IMR-90 (cell line): ENCODE measurements at regions not wholly inside any gene's neighbourhood (a gene's known extent, or its start where the extent isn't known, plus 50 kb on each side); places are given as distances from the start of the nearest gene placed in this dataset.
"Not testable (repeated sequence)": the region's sequence is repeated elsewhere in the genome, so short reads cannot be mapped to it uniquely, and the experiment has no call there.

Source experiments
- ATAC-seq: fragments of 200-7000 bp; cut with Tn5 transposase; 2 replicates; pipeline ENCODE4 v1.9.1; 2020; ENCODE audit warnings: low read depth, mild to moderate bottlenecking, moderate library complexity
- BruUV-seq: library from RNA; stranded (reverse); fragments of 400-500 nt; replicated peaks from 2 replicates; lab custom pipeline; 2021; lab: Mats Ljungman, UMichigan
- CTCF ChIA-PET: fragments of 300-600 bp; formaldehyde crosslinking; extraction: SDS; loops from one replicate; lab custom pipeline; 2021; ENCODE audit warnings: antibody characterized with exemption; lab: Yijun Ruan, JAX
- POLR2A ChIA-PET: fragments of 300-600 bp; sonication (Branson Sonifier 250); formaldehyde crosslinking; loops from one replicate; lab custom pipeline; 2022; ENCODE audit warnings: antibody characterized with exemption; ENCODE audit not compliant: unreplicated experiment; lab: Charles Lee
- DNase-seq: peaks from one replicate; pipeline ENCODE4 v3.0.0; 2013
- H2AFZ ChIP-seq: replicated peaks from 2 replicates; pipeline ENCODE3; 2013; ENCODE audit warnings: low read length, mild to moderate bottlenecking; ENCODE audit not compliant: poor library complexity
- H2AK5ac ChIP-seq: 2 replicates; pipeline ENCODE4 v1.6.1; 2013; ENCODE audit warnings: low read depth, low read length, inconsistent platforms
- H2AK9ac ChIP-seq: replicated peaks from 2 replicates; pipeline ENCODE3; 2013; ENCODE audit warnings: mild to moderate bottlenecking, low read depth, low read length, moderate library complexity; ENCODE audit not compliant: poor library complexity
- H2BK120ac ChIP-seq: 2 replicates; pipeline ENCODE4 v1.6.1; 2013; ENCODE audit warnings: low read depth, low read length, inconsistent platforms
- H2BK15ac ChIP-seq: 3 replicates; pipeline ENCODE4 v1.6.1; 2013; ENCODE audit warnings: low read depth, low read length, inconsistent platforms
- H2BK20ac ChIP-seq: 2 replicates; pipeline ENCODE4 v1.6.1; 2013; ENCODE audit warnings: low read depth, mild to moderate bottlenecking, inconsistent platforms, low read length, moderate library complexity
- H2BK5ac ChIP-seq: 2 replicates; pipeline ENCODE4 v1.6.1; 2013; ENCODE audit warnings: mild to moderate bottlenecking, low read depth, low read length, inconsistent platforms; ENCODE audit not compliant: poor library complexity, severe bottlenecking
- H3K14ac ChIP-seq: replicated peaks from 2 replicates; pipeline ENCODE4 v1.6.1; 2013; ENCODE audit warnings: low read depth, low read length, inconsistent platforms
- H3K18ac ChIP-seq: 2 replicates; pipeline ENCODE4 v1.6.1; 2013; ENCODE audit warnings: low read depth, low read length, control low read depth
- H3K23ac ChIP-seq: 2 replicates; pipeline ENCODE4 v1.6.1; 2013; ENCODE audit warnings: low read depth, low read length, inconsistent platforms
- H3K27ac ChIP-seq: 2 replicates; pipeline ENCODE4 v1.5.1; 2013; ENCODE audit warnings: mild to moderate bottlenecking, control low read depth, low read length; ENCODE audit not compliant: insufficient read depth
- H3K27me3 ChIP-seq: 2 replicates; pipeline ENCODE4 v1.6.1; 2013; ENCODE audit warnings: low read length; ENCODE audit not compliant: control insufficient read depth, insufficient read depth
- H3K36me3 ChIP-seq: 2 replicates; pipeline ENCODE4 v1.6.1; 2013; ENCODE audit warnings: low read length, mixed read lengths; ENCODE audit not compliant: control insufficient read depth, insufficient read depth
- H3K4ac ChIP-seq: 2 replicates; pipeline ENCODE4 v1.6.1; 2013; ENCODE audit warnings: low read depth, low read length, inconsistent platforms
- H3K4me1 ChIP-seq: 2 replicates; pipeline ENCODE4 v1.6.1; 2013; ENCODE audit warnings: low read length, mixed read lengths; ENCODE audit not compliant: control insufficient read depth, insufficient read depth
- H3K4me2 ChIP-seq: 2 replicates; pipeline ENCODE4 v1.6.1; 2013; ENCODE audit warnings: low read depth, mild to moderate bottlenecking, control low read depth, low read length, moderate library complexity
- H3K4me3 ChIP-seq: 2 replicates; pipeline ENCODE4 v1.5.1; 2013; ENCODE audit warnings: low read depth, mild to moderate bottlenecking, control low read depth, low read length, moderate library complexity; ENCODE audit not compliant: insufficient read depth
- H3K56ac ChIP-seq: 2 replicates; pipeline ENCODE4 v1.6.1; 2013; ENCODE audit warnings: low read length, inconsistent platforms; ENCODE audit not compliant: insufficient read depth; ENCODE audit errors: extremely low read depth
- H3K79me1 ChIP-seq, 2 experiments: 2 replicates each; pipeline ENCODE4 v1.6.1; 2013; ENCODE audit warnings: low read length in 2 of 2, inconsistent platforms in 1 of 2, low read depth in 1 of 2
- H3K9ac ChIP-seq: 2 replicates; pipeline ENCODE4 v1.6.1; 2013; ENCODE audit warnings: low read depth, low read length, control low read depth
- H3K9me1 ChIP-seq: 2 replicates; pipeline ENCODE4 v1.6.1; 2013; ENCODE audit warnings: low read length, inconsistent platforms; ENCODE audit not compliant: insufficient read depth
- H3K9me3 ChIP-seq: 2 replicates; pipeline ENCODE4 v1.6.1; 2013; ENCODE audit warnings: low read length; ENCODE audit not compliant: control insufficient read depth, insufficient read depth
- H4K20me1 ChIP-seq: 2 replicates; pipeline ENCODE4 v1.6.1; 2013; ENCODE audit warnings: low read length, inconsistent platforms; ENCODE audit not compliant: insufficient read depth
- H4K5ac ChIP-seq: 2 replicates; pipeline ENCODE4 v1.6.1; 2013; ENCODE audit warnings: mild to moderate bottlenecking, low read depth, low read length, control low read depth
- H4K8ac ChIP-seq, 2 experiments: 2 replicates each; pipeline ENCODE4 v1.6.1; 2013; ENCODE audit warnings: low read depth in 2 of 2, low read length in 2 of 2, control low read depth in 1 of 2, inconsistent platforms in 1 of 2
- H4K91ac ChIP-seq: 2 replicates; pipeline ENCODE4 v1.6.1; 2013; ENCODE audit warnings: low read depth, low read length, inconsistent platforms; ENCODE audit not compliant: insufficient read depth
- WGBS, 2 experiments: methylation state at CpG; one replicate each; pipeline versions ENCODE4 v1.1.5 to v1.1.7; 2013; ENCODE audit warnings: missing lambda C conversion rate in 2 of 2; ENCODE audit not compliant: insufficient read length in 1 of 2; ENCODE audit errors: extremely low coverage in 2 of 2; 5-methylcytosine and 5-hydroxymethylcytosine counted together
- dilution Hi-C: fragments of 300-500 bp; cut with HindIII; formaldehyde crosslinking; loops from one replicate; pipeline ENCODE4 v1.14.3; 2018; ENCODE audit warnings: low sequenced_read_pairs; ENCODE audit not compliant: unreplicated experiment
- in situ Hi-C: fragments of 300-500 bp; cut with MboI; formaldehyde crosslinking; loops from 3 replicates; pipeline ENCODE4 v1.14.3; 2019; ENCODE audit warnings: low sequenced_read_pairs, inconsistent platforms, mixed read lengths
- intact Hi-C: fragments of 100-400 bp; cut with micrococcal nuclease; formaldehyde crosslinking; loops from 2 replicates; pipeline ENCODE4 v1.10.0; 2022

DNA sequence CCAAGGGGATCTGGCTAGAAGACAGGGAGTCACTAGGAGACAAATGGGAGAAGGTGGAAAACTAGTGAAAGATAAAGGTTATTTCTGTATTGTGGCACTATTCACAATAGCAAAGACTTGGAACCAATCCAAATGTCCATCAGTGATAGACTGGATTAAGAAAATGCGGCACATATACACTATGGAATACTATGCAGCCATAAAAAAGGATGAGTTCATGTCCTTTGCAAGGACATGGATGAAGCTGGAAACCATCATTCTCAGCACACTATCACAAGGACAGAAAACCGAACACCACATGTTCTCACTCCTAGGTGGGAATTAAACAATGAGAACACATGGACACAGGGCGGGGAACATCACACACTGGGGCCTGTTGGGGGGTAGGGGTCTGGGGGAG lies 282.4 kb upstream of the TAC1 start:
- H4K8ac ChIP-seq, H3K4me1 ChIP-seq, dilution Hi-C loops, H2BK20ac ChIP-seq, H3K23ac ChIP-seq, ATAC-seq, H3K9me3 ChIP-seq, CTCF ChIA-PET, H3K9me1 ChIP-seq, H3K9ac ChIP-seq, H2AFZ ChIP-seq, intact Hi-C loops, BruUV-seq, H3K14ac ChIP-seq, POLR2A ChIA-PET, H4K5ac ChIP-seq, H3K79me1 ChIP-seq, H2BK120ac ChIP-seq, H3K27ac ChIP-seq, H3K4ac ChIP-seq, H3K56ac ChIP-seq, H2AK5ac ChIP-seq, H4K91ac ChIP-seq, H3K27me3 ChIP-seq, H2BK5ac ChIP-seq, H2BK15ac ChIP-seq, DNase-seq, in situ Hi-C loops, H2AK9ac ChIP-seq, H3K4me3 ChIP-seq, H3K18ac ChIP-seq, H3K36me3 ChIP-seq, H3K4me2 ChIP-seq, H4K20me1 ChIP-seq: not testable (repeated sequence)
- WGBS, 2 experiments = no CpG with 5 or more reads among the region's 3 CpGs
